ENCODE measurements at regions not wholly inside any gene's neighbourhood (a gene's known extent, or its start where the extent isn't known, plus 50 kb on each side); places are given as distances from the start of the nearest gene placed in this dataset.

DNA sequence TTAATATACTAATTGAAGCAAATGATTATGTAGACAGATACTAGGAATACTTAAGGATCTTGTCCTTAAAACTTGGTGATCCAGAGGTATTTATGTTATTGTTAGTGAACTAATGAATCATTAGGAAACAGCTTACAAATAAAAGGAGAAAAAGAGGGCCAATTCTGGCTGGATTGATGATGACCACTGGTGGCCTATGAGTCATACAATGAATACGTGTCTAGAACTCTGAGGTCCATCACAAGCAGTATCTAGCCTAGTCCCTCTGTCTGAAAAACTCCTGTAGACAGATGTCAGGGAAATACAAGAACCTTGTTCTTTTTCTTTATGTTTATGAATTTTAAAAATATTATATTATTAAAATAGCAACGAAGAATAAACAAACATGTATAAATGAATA is 51.7 kb upstream of the RTL1 start:
- peak; percentile 16 for DNase-seq (ENCODE audit: low spot score)

DNA sequence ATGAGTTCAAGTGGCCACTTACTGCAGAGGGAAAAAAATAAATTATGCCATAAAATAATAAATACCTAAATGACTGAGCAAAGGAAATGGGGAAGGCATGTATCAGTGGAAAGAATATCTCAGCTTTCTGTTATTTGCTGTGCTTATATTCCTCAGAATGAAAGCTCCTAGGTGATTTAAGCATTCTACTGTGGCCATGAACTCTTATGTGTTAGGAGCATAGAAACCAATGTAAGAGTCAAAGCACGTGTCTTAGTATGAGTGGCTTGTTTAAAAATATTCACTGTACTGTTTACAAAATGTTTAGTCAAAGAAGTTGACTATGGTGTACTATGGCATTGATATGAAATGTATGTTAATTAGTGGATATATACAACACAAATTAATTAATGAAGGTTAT is 59.0 kb upstream of the RTL1 start:
- DNase-seq (ENCODE audit: low spot score), result no peak

DNA sequence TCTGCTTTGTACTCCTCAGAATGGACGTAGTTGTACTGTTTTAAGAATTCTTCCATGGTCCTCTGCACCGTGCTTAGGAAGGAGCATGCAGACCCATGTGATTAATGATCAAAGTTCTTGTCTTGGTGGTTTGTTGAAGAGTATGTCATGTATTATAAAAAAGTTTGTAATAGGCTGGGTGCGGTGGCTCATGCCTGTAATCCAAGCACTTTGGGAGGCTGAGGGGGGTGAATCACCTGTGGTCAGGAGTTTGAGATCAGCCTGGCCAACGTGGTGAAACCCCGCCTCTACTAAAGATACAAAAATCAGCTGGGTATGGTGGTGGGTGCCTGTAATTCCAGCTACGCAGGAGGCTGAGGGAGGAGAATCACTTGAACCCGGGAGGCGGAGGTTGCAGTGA is 61.8 kb upstream of the RTL1 start:
- no peak for DNase-seq (ENCODE audit: low spot score)

DNA sequence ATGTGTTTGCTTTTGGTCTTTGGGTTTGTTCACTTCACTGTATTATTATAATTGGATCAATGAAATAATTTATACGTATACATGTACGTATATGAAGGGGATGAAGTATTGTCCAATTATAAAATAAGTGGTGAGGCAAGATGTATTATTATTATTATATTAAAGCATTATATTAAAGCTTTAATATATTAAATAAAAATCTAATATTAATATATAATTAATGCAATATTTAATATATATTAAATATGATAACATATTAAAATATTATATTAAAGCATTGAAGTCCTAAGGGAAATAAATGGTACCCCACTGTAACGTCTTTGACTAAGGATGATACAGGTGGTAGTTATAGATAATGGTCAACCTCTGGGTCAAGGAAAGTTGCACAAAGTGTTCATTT is 63.7 kb upstream of the RTL1 start:
- DNase-seq (ENCODE audit: low spot score), result no peak

DNA sequence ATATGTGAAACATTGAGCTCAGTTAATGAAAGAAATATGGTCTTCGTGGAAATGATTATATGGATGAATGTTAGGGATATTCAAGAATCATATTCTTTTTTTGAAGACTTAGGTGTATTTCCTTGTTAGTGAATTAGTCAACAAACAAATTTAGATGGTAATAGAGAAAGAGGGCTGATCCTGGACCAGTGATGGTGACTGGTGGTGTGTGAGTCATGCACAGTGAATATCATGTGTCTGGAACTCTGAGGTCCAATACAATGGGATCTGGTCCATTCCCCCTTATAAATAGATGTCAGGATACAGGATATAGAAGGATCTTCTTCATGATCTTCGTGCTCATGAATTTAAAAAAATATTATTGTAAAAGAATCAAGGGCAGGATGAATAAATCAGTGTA is 64.4 kb upstream of the RTL1 start:
- no peak for DNase-seq (ENCODE audit: low spot score)

DNA sequence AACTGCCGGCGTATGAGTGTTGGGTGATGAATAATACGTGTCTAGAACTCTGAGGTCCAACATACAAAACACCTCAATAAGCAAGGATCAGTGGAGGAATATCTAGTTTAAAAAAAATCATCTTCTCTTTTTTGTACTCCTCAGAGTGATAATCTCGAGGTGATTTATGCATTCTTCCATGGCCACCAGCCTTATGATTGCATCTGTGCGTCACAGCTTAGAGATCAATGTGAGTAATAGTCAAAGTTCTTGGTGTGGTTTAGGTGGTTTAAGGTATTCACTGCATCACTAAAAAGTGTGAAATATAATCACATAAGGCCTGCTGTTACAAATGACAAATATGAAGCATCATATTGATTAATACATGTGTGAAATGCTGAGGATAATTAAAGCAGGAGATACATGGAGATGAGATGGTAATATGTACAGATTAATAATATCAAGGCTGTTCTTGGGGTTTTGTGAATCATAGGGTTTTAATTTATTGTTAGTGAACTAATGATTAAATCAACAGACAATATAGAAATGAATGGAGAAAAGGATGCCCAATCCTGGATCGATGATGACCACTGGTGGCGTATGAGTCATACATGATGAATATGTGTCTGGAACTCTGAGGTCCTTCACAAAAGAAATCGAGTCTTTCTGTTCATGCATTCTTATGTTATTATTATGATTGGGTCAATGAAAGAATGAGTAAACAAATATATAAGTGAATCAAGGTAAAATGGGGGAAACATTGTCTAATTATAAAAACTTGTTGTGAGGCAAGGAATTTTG is 68.8 kb upstream of the RTL1 start:
- no peak for DNase-seq (ENCODE audit: low spot score)

DNA sequence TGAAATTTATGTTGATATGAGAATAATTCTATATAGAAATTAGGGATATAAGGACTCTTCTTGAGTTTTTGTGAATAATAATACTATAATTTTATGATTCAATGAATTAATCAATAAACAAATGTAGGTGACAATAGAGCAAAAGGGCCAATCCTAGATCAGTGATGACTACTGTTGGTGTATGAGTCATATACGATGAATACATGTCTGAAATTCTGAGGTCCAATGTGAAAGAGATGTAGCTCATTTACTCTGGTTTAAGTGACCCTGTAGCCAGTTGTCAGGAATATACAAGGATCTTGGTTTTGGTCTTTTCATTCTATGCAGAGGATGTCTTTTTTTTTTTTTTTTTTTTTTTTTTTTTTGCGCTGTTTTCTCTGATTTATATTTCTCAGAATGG is 72.1 kb upstream of the RTL1 start:
- no peak for DNase-seq (ENCODE audit: low spot score)

DNA sequence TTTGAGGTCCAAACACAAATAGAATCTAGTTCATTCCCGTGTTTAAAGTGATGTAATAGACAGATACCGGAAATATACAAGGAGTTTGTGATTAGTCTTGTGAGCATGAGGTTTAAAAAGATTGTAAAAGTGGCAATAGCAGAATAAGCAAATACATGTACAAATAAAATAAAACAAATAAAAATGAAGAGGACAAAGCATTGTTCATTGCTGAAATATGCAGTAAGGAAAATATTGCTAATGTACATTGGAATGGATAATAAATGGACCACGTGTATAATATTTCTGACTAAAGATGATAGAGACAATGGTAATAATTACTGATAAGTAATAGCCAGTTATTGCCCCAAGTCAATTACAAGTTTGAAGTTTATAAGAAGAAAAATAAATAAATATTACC is 75.6 kb upstream of the RTL1 start:
- no peak for DNase-seq (ENCODE audit: low spot score)

DNA sequence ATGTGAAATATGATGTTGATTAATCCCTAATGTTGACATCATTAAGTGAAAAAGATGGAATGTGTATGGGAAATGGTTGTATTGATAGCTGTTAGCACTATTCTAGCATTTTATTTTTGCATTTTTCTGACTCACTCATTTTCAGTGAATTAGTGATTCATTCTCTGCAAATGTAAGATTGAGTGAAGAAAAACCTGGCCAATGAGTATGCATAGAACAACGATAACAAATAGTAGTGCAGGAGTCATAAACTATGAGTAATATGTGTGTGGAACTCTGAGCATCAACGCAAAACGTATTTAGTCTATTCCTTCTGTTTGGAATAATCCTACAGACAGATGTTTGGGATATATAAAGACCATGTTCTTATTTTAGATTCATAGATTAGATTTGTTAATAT is 76.3 kb upstream of the RTL1 start:
- DNase-seq (ENCODE audit: low spot score), result peak; percentile 18

DNA sequence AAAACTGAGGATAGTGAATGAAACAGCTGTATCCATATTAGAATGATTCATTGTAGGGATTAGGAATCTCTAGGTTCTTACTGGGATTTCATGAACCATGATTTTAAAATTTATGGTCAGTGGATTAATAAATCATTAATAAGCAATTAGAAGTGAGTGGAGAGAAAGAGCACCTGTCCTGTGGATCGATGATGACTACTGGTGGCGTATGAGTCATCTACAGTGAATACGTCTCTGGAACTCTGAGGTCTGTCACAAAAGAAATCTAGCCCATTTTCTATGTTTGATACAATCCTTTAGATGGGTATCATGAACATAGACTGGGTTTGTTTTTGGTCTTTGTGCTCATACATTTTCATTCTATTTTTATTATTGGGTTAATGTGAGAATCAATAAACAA is 77.3 kb upstream of the RTL1 start:
- no peak for DNase-seq (ENCODE audit: low spot score)

DNA sequence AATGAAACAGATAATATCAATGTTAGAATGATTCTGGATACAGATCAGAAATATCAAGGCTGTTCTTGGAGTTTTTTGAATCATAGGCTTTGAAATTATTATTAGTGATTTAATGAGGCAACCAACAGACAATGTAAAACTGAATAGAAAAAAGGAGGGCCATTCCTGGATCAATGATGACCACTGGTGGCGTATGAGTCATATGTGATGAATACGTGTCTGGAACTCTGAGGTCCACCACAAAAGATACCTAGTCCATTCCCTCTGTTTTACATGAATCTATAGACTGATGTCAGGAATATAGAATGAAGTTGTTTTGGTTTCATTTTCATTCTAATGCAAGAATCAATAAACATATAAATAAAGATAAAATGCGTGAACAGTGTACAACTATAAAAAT is 78.3 kb upstream of the RTL1 start:
- no peak for DNase-seq (ENCODE audit: low spot score)

DNA sequence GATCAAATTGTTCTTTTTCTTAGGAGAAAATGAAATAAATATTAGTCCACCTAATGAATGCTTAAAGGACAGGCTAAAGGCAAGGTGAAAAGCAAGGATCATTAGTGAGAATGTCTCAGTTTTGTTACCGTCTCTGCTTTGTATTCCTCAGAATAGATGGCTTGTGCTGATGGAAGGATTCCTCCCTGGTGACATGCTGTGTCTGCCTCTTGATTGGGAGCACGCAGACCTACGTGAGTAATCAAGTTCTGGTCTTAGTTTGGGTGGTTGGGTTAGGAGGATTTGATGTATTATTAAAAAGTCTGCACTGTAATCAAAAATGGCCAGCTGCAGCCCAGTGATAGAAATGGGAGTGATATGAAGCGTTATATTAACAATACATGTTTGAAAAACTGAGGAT is 78.8 kb upstream of the RTL1 start:
- DNase-seq (ENCODE audit: low spot score), result no peak

DNA sequence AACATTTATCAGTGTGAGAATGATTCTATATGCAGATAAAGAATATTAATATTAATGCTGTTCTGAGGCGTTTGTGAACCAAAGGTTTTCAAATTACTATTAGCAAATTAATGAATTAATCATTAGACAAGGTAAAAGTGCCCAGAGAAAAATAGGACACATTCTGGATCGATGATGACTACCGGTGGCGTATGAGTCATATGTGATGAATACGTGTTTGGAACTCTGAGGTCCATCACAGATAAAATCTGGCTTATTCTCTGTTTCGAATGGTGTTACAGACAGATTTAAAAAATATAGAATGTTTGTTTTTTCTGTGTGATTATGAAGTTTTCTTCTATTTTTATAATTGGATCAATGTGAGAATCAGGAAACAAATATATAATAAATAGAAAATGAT is 79.2 kb upstream of the RTL1 start:
- no peak for DNase-seq (ENCODE audit: low spot score)

DNA sequence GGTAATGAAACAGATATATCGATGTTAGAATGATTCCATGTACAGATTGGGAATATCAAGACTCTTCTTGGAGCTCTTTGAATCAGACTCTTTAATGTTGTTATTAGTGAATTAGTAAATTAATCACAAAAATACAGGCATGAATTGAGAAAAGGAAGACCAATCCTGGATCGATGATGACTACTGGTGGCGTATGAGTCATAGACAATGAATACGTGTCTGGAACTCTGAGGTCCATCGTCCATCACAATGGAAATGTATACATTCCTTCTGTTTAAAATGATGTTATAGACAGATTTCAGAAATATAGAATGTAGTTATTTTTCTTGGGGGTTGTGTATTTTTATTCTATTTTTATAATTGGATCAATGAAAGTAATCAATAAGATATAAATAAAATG is 80.2 kb upstream of the RTL1 start:
- DNase-seq (ENCODE audit: low spot score), result no peak

DNA sequence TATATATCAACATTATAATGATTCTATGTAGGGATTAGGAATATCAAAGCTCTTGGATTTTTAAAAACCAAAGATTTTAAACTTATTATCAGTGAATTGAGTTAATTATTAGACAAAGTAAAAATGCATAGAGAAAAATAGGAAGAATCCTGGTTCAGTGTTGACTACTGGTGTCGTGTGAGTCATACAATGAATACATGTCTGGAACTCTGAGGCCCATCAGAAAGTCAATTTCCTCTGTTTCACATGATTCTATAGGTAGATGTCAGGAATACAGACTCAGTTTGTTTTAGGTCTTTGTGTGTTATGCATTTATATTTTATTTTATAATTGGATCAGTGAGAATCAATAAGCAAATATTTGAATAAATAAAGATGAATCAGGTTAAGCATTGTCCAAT is 84.5 kb upstream of the RTL1 start:
- DNase-seq (ENCODE audit: low spot score), result no peak

DNA sequence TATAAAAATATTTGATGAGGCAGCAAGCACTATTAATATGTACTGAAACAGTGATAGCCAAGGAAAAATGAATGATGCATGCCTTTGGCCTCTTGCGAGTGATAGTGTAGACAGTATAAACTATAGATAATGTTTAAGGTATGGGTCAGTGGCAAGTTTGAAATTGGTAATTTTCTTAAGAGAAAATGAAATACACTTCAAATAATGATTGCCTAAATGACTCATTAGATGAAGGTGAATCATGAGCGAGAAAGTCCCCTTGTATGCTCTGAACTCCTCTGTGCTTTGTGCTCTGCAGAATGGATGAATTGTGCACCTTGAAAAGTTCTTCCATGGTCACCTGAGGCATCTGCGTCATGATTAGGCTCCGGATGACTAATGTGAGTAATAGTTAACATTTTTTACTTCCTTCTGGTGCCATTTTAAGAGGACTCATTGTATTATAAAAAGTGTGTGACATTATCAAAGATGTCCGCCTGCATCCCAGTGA is 84.9 kb upstream of the RTL1 start:
- DNase-seq (ENCODE audit: low spot score), result no peak

DNA sequence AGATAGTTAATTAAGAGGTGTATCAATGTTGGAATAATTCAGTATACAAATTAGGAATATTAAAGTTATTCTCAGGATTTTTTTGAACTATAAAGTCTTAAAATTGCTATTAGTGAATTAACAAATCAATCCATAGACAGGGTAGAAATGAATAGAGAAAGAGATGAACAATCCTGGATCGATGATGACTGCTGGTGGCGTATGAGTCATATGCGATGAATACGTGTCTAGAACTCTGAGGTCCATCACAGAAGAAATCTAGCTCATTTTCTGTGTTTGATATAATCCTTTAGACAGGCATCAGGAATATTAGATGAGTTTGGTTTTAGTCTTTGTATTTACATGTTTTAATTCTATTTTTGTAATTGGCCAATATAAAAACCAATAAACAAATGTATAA is 85.4 kb upstream of the RTL1 start:
- DNase-seq (ENCODE audit: low spot score), result no peak

DNA sequence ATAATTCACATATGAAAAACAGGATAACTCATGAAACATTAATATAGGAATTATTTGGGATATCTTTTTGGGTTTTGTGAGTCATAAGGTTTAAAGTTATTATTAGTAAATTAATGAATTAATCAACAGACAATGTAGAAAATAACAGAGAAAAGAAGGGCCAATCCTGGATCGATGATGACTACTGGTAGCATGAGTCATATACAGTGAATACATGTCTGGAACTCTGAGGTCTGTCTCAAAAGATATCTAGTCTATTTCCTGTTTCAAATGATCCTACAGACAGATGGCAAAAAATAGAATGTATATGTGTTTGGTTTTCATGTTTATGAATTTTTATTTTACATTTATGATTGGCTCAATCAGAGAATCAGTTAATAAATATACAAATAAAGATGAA is 86.4 kb upstream of the RTL1 start:
- DNase-seq (ENCODE audit: low spot score), result no peak

DNA sequence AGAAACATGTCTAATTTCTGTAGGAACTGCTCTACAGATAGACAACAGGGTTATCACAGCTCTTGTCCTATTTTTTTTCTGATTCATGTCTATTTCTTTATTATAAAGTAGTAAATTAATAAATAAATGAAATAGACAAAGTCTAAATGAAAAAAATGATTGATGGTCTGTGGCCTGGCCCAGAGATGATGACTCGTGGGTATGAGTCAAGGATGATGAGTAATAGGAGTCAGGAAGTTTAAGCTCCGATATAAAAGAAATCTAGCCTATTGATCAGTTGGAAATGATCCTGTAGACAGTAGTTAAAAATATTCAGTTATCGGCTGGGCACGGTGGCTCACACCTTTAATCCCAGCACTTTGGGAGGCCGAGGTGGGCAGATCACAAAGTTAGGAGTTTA is 90.6 kb upstream of the RTL1 start:
- no peak for DNase-seq (ENCODE audit: low spot score)

DNA sequence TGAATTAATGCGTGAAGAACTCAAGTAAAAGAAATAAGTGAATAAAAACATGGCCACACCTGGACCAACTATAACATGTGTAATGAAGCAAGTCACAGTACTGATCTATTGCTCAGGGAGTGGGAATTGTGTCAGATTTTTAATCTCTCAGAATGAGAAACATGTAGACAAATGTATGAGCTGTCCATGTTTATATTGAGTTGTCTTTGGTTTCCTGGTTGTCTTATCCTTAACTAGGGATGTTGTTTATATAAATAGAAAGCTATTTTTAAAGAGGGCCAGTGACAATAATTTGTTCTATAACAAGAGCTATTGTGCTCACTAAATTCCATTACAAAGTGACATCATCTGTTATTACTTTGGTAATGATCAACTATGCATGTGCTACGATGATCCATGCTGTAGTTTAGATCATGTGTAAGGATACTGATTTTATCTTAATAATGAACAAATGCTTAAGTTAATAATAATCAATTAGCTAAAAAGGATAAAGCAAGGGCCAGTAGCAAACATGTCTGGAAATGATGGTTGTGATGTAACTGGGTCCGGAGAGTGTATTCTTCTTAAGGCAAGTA is 91.3 kb upstream of the RTL1 start:
- DNase-seq (ENCODE audit: low spot score), result no peak

DNA sequence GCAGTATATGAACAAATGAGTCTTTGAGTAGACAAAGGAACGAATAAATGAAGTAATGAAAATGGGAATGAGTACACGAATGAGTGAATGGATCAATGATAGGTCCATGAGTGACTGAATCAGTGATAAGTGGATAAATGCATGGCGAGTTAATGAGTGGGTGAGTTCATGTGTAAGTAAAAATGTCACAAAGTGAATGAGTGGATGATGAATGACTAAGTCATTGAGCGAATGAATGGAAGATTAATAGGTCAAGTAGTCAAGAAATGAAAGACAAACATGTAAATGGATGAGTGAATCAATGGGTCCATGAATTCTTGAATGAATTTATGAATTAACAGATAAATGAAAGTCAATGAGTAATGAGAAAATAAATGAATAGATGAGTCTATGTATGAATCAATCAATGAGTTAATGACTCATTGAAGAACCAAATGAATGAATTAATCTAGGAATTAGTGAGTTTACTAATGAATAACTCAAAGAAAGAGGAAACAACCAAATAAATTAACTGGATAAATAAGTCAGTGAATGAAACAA is 97.3 kb upstream of the RTL1 start:
- DNase-seq (ENCODE audit: low spot score), result no peak

DNA sequence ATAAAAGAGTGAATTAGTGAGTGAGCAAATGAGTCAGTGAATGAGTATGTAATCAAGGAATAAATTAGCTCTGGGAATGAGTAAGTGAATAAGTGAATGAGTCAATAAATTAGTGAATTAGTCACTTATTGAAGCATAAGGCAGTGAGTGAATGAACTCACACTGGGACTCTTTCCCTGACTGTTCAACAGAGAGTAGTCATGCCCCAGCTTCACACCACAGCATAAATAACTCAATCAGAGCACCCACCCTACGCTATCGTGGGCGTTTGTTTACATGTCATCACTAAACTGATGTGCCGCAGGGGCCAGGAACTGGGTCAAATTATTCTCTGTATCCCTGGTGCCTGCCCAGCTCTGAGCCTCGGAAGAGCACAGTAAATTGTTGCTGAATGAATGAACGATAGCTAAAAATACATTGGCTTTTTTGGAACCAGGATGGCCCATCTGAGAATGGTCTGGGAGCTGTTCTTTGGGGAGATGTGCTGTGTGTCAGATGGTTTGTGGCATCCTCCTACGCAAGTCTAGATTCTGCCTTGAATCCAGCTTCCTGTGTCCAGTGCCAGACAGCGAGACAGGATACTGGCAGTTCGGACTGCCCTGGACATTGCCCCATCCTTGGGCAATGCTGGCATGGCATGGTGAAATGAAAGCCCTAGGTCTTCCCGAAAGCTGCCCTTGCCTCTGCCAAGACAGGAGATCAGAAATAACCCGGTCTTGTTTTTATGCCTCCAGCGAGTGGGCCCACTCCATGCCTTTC is 98.0 kb upstream of the RTL1 start:
- DNase-seq (ENCODE audit: low spot score), result peak; percentile 40

DNA sequence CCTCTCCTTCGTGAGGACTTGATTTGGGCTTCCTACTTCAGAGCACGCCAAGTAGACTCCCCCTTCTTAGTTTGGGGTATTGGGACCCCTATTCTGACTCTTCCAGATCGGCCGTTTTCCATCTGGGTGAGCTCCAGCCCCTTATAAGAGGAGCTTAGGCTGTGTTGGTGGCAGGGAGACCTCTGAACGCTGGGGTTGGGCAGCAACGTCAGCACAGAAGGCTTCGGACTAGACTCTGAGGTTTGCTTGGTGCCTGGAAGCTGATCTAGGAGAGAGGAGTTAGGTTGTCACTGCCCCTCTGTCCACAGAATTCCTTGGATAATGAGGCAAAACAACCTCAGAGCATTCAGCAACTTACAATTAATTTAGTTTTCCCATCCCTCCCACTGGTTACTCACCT is 99.2 kb upstream of the RTL1 start:
- DNase-seq (ENCODE audit: low spot score), result no peak
